ENCODE measurements at regions not wholly inside any gene's neighbourhood (a gene's known extent, or its start where the extent isn't known, plus 50 kb on each side); places are given as distances from the start of the nearest gene placed in this dataset.
"Not testable (repeated sequence)": the region's sequence is repeated elsewhere in the genome, so short reads cannot be mapped to it uniquely, and the experiment has no call there.

DNA sequence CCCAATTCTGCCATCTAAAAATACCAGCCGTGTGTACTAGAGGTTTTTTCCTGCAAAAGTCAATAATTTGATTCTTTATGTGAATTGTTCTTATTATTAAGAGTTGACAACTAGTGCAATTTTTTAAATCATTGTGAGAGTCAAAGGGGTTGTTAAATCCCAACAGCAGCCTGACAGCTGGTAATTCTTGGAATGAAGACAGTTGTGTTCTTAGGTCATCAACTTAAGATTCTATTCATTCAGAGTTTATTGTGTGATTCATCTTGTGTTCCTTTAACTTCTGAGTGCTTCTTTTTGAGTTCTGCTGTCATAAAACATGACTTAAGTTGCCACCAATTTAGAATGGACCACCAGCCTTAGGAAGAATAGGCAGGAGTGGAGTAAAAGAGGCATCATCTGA, 329.0 kb downstream of the NAF1 start:
- TF ChIP-seq, protein P1, sequence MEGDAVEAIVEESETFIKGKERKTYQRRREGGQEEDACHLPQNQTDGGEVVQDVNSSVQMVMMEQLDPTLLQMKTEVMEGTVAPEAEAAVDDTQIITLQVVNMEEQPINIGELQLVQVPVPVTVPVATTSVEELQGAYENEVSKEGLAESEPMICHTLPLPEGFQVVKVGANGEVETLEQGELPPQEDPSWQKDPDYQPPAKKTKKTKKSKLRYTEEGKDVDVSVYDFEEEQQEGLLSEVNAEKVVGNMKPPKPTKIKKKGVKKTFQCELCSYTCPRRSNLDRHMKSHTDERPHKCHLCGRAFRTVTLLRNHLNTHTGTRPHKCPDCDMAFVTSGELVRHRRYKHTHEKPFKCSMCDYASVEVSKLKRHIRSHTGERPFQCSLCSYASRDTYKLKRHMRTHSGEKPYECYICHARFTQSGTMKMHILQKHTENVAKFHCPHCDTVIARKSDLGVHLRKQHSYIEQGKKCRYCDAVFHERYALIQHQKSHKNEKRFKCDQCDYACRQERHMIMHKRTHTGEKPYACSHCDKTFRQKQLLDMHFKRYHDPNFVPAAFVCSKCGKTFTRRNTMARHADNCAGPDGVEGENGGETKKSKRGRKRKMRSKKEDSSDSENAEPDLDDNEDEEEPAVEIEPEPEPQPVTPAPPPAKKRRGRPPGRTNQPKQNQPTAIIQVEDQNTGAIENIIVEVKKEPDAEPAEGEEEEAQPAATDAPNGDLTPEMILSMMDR (IDR thresholded peaks at IDR 0.05), result no peak
- H3K4me1 ChIP-seq, result no peaks in the 10 kb centered on the region
- intact Hi-C loops (cut with DNase I), result no loop called here
- DNase-seq (no peak), ATAC-seq (no peak)
- no peaks in the 10 kb centered on the region for H3K27me3 ChIP-seq (ENCODE audit: insufficient read depth in 3 of 3, low read length in 2 of 3)
- 64 to 70% (median 67%) methylated on average over 1 of the region's 1 CpG for WGBS, 3 donors
- no peaks in the 10 kb centered on the region for H3K9me3 ChIP-seq
- H3K4me3 ChIP-seq, result no peak overlapping the region
- no peak overlapping the region for H3K27ac ChIP-seq
- no peaks in the 10 kb centered on the region for H3K36me3 ChIP-seq (ENCODE audit: insufficient read depth in 1 of 2, low read depth in 1 of 2)

DNA sequence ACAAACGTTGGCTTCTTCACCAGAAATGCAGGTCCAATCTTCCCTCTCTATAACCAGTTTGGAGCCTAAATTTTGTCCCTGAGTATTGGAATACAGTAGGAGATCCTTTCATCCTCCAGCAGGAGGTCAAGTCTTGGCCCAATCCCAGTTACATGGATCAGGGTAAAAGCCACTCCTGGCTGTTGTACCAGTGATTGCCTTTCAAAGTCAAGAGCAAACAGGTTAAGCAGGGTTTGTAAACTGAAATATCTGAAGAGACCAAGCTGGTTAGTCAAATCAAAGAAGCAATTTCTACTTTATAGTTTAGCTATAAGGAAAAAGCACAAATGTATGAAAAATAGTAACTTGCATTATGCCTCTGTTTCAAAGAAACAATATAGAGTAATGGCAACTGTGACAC, 329.4 kb downstream of the NAF1 start:
- no peak for ATAC-seq

GRCh38 chr4:162836773-162837172, 329.9 kb downstream of the NAF1 start:
- 25 to 49% (median 34%) methylated on average over 2 of the region's 2 CpGs for WGBS, 3 donors
- no peak overlapping the region for H3K4me3 ChIP-seq
- intact Hi-C loops (cut with DNase I), result no loop called here
- H3K9me3 ChIP-seq, result no peaks in the 10 kb centered on the region
- ATAC-seq (no peak), DNase-seq (no peak)
- H3K36me3 ChIP-seq (ENCODE audit: insufficient read depth in 1 of 2, low read depth in 1 of 2), result no peaks in the 10 kb centered on the region
- no peaks in the 10 kb centered on the region for H3K27me3 ChIP-seq (ENCODE audit: insufficient read depth in 3 of 3, low read length in 2 of 3)
- TF ChIP-seq, protein P1 (IDR thresholded peaks at IDR 0.05), result no peak
- no peak overlapping the region for H3K27ac ChIP-seq
- H3K4me1 ChIP-seq, result no peaks in the 10 kb centered on the region

More for the DNA sequence above, 329.4 kb downstream of the NAF1 start:
- no peaks in the 10 kb centered on the region for H3K4me1 ChIP-seq
- H3K27ac ChIP-seq, result no peak overlapping the region
- H3K36me3 ChIP-seq (ENCODE audit: insufficient read depth in 1 of 2, low read depth in 1 of 2), result no peaks in the 10 kb centered on the region
- TF ChIP-seq, protein P1 (IDR thresholded peaks at IDR 0.05), result no peak
- H3K4me3 ChIP-seq, result no peak overlapping the region
- no peaks in the 10 kb centered on the region for H3K9me3 ChIP-seq
- no peak for DNase-seq
- no peaks in the 10 kb centered on the region for H3K27me3 ChIP-seq (ENCODE audit: insufficient read depth in 3 of 3, low read length in 2 of 3)
- 53 to 67% (median 58%) methylated on average over 1 of the region's 1 CpG for WGBS, 3 donors
- intact Hi-C loops (cut with DNase I), result no loop called here

GRCh38 chr4:162836258-162836657, 330.4 kb downstream of the NAF1 start:
- H3K36me3 ChIP-seq (ENCODE audit: insufficient read depth in 1 of 2, low read depth in 1 of 2); intact Hi-C loops (cut with DNase I); H3K4me3 ChIP-seq; DNase-seq; H3K4me1 ChIP-seq; H3K27me3 ChIP-seq (ENCODE audit: insufficient read depth in 3 of 3, low read length in 2 of 3); H3K9me3 ChIP-seq; H3K27ac ChIP-seq; ATAC-seq: not testable (repeated sequence)
- WGBS, 3 donors, result 81 to 86% (median 83%) methylated on average over 6 of the region's 6 CpGs

GRCh38 chr4:162830899-162831298, 335.8 kb downstream of the NAF1 start:
- WGBS, 3 donors, result 91 to 95% (median 91%) methylated on average over 3 of the region's 3 CpGs
- no peaks in the 10 kb centered on the region for H3K4me1 ChIP-seq
- ATAC-seq (no peak), DNase-seq (no peak)
- H3K27ac ChIP-seq, result no peak overlapping the region
- H3K9me3 ChIP-seq, result no peaks in the 10 kb centered on the region
- TF ChIP-seq, protein P1 (IDR thresholded peaks at IDR 0.05), result no peak
- no peaks in the 10 kb centered on the region for H3K36me3 ChIP-seq (ENCODE audit: insufficient read depth in 1 of 2, low read depth in 1 of 2)
- H3K4me3 ChIP-seq, result no peak overlapping the region
- intact Hi-C loops (cut with DNase I), result no loop called here
- H3K27me3 ChIP-seq (ENCODE audit: insufficient read depth in 3 of 3, low read length in 2 of 3), result no peaks in the 10 kb centered on the region

- H3K27me3 ChIP-seq (ENCODE audit: insufficient read depth in 3 of 3, low read length in 2 of 3); DNase-seq; ATAC-seq; intact Hi-C loops (cut with DNase I); H3K4me1 ChIP-seq; H3K27ac ChIP-seq; H3K9me3 ChIP-seq; H3K36me3 ChIP-seq (ENCODE audit: insufficient read depth in 1 of 2, low read depth in 1 of 2); H3K4me3 ChIP-seq: not testable (repeated sequence)
- 90 to 93% (median 90%) methylated on average over 9 of the region's 9 CpGs for WGBS, 3 donors
Measured at GRCh38 chr4:162817374-162817773, 349.3 kb downstream of the NAF1 start.
